ENCODE measurements at regions not wholly inside any gene's neighbourhood (a gene's known extent, or its start where the extent isn't known, plus 50 kb on each side); places are given as distances from the start of the nearest gene placed in this dataset.

DNA sequence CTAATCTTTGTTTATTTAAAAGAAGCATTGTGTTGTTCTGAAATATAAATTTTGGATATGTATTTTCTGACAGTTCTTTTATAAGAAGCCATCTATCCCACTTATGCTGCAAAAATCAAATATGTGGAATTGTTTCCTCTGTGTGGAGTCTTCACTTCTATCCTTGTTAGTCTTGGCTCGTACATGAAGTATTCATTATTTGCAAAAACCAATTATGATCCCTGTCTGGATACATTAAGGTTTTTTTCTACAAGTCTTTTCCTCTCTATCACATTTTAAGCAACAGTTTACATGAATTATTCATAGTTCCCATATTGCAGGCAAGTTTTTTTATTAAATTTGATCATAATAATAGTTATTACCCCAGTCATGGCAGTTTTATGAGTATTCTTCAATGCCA, 490.8 kb upstream of the GJE1 start:
- TF ChIP-seq, protein P1, sequence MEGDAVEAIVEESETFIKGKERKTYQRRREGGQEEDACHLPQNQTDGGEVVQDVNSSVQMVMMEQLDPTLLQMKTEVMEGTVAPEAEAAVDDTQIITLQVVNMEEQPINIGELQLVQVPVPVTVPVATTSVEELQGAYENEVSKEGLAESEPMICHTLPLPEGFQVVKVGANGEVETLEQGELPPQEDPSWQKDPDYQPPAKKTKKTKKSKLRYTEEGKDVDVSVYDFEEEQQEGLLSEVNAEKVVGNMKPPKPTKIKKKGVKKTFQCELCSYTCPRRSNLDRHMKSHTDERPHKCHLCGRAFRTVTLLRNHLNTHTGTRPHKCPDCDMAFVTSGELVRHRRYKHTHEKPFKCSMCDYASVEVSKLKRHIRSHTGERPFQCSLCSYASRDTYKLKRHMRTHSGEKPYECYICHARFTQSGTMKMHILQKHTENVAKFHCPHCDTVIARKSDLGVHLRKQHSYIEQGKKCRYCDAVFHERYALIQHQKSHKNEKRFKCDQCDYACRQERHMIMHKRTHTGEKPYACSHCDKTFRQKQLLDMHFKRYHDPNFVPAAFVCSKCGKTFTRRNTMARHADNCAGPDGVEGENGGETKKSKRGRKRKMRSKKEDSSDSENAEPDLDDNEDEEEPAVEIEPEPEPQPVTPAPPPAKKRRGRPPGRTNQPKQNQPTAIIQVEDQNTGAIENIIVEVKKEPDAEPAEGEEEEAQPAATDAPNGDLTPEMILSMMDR (IDR thresholded peaks at IDR 0.05): no peak
- TF ChIP-seq EZH2phosphoT487 (IDR thresholded peaks at IDR 0.05): no peak
